GM18870 (cell line): ENCODE measurements at regions not wholly inside any gene's neighbourhood (a gene's known extent, or its start where the extent isn't known, plus 50 kb on each side); places are given as distances from the start of the nearest gene placed in this dataset.
"Not testable (repeated sequence)": the region's sequence is repeated elsewhere in the genome, so short reads cannot be mapped to it uniquely, and the experiment has no call there.

ENCODE experiments used
- ATAC-seq: cut with Tn5 transposase; IDR thresholded peaks from one replicate; pipeline ENCODE4 v1.9.1; 2021; ENCODE audit warnings: moderate library complexity; ENCODE audit not compliant: unreplicated experiment

DNA sequence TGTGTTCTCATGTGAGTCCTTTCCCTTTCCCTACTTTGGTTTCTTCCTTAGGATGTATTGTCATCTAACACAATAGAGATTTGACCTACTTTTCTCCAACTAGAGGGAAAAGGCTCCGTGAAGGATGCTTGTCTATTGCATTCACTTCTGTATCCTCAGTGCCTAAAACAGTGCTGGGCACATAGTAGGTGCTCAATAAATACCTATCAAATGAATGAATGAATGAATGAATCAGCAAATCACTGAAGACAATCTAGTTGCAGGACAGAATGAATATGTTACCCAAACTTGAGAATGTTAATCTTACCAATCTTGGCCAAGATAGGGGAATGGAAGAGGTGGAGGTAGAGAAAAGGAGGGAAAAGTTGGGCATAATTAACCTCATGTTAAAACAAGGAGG, 131.2 kb upstream of the FOXN2 start:
- ATAC-seq = no peak

DNA sequence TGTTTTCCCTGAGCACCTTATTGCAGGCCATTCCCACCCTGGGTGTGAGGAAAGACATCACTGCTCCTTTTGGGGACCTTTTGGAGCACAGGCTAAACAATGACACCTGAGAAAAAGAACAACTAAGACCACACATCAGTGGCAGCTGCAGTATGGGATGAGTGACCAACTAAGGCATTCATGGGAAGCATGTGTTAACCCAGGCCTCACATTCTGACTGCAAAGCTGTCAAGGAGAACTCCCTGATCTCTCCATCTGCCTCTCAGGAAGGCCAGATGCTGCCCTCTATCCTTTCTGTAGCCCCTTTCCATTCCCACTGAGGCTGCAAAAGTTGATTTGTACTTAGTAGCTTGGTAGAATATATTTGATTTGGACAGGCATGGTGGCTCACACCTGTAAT, 130.5 kb upstream of the FOXN2 start:
- ATAC-seq = no peak

DNA sequence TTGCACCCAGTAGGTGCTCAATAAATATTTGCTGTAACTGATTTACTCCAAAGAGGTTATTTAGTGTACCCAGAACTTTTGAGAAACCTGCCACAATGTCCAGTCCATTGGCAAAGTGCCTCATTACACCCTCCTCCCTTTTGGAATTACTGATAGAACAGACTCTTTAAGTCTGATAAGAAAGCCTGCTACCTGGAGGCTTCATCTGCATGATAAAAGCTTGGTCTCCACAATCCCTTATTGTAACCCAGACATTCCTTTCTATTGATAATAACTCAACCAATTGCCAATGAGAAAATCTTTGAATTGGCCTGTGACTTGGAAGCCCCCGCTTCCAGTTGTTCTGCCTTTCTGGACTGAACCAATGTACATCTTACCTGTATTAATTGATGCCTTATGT, 127.0 kb upstream of the FOXN2 start:
- no peak for ATAC-seq

DNA sequence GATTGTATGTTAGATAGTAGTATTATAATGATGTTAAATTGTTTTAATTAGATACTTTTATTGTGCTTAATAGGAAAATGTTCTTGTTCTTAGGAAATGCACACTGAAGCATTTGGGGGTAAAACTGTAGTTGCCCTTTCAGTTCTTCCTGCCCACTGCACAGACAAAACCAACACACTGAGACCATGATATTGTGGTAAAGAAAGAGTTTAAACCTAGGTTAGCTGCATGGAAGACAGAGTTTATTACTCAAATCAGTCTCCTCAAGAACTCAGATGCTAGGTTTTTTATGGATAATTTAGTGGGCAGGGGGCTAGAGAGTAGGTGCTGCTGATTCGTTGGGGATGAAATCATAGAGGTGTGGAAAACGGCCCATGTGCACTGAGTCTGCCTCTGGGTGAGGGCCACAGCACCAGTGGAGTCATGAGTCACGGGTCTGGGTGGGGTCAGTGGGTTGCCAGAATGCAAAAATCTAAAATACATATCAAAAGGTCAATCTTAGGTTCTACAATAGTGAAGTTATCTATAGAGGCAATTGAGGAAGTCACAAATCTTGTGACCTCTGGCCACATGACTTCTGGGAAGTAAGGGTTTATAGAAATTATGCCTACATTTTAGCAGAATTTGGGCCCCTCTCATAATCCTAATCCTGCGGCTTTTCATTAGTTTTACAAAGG, 124.8 kb upstream of the FOXN2 start:
- no peak for ATAC-seq

DNA sequence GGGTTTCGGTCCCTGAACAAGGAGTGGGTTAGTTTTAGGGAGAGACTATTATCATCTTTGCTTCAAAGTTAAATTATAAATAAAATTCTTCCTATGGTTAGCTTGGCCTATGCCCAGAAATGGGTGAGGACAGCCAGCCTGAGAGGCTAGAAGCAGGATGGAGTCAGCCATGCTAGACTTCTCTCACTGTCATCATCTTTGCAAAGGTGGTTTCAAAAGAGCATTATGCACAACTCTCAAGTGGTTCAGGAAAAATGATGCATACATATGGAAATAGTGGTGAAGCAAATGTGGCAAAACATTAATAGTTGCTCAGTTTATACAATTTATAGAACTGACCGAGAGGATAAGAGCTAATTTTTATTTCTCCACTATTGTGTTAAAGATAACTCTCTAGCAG, 124.3 kb upstream of the FOXN2 start:
- no peak for ATAC-seq

DNA sequence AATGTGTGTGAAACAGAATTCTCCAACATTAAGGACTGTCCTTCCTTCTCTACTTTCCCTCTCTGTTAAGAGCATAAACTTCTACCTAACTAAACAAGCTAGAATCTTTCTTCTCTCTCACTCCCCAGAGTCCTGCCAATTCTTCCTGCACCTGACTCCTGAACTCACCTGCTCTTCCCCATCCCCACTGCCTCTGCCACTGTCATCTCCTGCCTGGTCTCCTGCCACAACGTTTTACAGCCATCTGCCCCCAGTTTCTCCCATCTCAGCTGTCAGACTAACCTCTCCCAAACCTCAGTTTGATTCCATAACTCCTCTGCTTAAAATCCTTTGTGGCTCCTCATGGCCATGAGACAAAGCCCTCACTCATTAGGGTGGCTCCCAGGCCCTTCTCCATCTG, 119.8 kb upstream of the FOXN2 start:
- ATAC-seq = no peak

DNA sequence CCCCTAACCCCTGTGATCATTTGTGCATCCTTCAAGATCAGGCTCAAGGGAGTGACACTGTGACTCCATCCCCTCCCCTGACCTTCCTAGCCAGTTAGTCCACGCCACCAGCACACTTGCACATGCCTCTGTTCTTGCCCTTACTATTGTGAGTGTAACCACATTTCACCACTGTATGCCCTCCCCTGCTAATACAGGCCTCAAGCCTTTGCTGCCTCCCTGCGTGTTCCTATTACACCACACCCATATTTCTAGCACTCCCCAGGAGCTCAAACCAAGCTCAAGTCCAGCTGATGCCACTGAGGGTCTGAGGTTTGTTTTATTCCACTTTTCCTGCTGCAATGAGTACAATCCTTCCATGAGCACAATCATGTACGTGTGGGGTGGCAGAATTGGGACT, 119.3 kb upstream of the FOXN2 start:
- no peak for ATAC-seq

DNA sequence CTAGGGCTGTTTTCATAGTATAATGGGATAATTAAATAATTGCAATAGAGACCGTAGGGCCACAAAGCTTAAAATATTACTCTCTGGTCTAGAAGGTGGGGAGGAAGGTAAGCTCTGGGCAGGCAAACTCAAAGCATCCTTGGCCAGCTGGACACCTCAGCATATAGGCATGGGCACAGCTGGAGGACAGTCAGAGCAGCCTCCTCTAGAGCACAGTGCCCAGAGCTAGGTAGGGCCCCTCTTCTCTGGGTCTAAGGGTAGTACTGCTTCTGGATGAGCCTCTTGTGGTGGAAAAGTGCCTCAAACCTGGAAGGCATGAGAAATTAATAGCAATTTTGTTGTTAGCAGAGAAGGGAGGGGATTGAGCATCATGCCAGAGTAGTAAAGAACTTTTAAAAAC, 116.9 kb upstream of the FOXN2 start:
- ATAC-seq = no peak

DNA sequence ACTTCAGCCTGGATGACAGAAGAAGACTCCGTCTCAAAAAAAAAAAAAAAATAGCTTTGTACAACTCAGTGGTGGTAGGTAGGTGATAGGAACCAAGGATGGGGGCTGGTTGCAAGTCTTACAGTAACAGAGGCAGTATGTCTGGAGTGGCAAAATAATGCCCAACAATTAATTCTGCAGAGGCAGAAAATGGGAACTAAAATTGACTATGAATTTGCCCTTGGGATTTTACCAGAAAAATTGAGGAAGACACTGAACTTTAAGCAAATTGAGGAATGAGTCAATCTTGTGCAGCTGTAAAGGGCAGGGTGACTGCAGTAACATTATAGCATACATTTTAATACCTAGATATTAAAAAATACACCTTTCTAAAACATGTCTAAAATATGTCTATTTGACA, 116.1 kb upstream of the FOXN2 start:
- no peak for ATAC-seq

DNA sequence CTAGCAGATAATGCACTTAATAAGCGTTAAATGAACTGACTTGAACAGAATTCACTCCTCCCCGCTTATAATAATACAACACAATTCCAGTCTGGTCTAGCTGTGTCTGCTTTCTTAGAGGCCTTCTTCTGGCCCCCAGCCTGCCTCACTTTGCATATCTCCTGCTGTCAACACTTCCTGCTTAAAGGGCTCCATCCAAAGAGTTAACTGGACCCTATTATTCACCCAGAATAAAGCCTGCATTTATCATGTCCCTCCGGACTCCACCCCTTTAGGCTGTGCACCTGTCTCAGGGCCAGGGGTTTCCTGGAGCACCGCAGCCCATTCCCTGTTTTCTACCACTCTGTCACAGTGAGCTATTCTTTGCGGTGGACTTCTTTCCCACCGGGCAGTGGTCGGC, 115.4 kb upstream of the FOXN2 start:
- no peak for ATAC-seq

DNA sequence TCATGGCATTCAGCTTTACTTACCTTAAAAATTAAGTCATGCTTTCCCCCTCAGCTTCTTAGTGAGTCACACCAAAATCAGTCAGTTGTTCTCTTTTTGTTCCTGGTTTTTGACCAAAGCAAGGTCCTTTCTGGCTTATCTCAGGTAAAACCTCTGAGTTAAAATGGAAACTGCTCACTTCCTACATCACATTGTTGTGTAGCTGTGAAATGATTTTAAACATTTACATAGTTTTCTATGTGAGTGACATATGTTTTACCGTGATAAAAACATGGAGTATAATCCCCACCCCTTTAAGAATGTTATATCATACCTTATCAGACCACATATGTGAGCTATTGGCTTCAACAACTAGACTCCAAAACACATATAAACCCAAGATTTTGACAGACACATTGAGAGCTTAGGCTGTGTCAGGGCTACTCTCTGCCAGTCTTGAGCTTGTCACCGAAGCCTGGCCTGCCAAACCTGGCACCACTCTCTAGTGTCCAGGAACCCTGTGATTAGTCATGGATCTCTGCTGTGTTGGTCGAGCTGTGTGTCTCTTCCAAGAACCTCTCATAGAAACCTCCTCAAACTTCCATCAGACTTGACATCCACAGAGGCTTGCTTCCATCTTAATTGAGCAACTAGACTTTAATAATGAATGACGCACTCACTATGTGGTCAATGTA, 113.7 kb upstream of the FOXN2 start:
- no peak for ATAC-seq

DNA sequence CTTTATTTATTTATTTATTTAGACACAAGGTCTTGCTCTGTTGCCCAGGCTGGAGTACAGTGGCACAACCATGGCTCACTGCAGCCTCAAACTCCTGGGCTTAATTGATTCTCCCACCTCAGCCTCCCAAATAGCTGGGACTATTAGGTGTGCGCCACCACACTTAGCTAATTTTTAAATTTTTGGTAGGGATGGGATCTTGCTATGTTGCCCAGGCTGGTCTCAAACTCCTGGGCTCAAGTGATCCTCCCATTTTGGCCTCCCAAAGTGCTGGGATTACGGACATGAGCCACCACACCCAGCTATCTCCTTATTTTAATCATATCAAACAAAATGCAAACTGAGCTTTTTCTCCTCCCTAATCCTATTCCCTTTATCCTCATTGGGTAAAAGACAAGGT, 113.0 kb upstream of the FOXN2 start:
- ATAC-seq = not testable (repeated sequence)

DNA sequence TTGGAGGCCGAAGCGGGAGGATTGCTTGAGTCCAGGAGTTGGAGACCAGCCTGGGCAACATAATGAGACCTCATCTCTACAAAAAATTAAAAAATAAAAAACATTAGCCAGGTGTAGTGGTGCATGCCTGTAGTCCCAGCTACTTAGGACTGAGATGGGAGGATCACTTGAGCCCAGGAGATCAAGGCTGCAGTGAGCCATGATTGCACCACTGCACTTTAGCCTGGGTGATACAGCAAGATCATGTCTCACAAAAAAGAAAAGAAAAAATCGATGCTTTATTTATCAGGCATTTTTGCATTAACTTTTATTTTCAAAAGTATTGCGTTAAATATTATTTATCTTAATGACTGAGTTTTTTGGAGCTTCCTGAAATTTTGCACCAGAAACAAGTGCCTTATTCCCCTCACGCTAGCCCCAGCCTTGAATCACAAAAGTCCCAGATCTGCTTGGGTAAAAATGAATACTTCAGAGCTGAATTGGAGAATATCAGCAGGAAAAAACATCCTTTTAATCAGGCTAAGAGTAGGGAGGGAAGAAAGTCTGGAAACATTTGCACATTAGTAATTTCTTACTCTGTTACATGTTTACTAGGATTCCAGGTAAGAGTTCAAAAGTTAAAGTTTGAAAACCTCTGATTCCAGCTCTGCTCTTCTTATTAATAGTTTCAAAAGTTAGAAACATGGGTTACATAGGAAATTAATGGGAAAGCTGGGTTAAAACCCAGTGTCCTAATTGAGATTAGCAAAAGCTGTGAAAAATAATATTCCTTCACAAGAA, 111.4 kb upstream of the FOXN2 start:
- ATAC-seq = no peak

DNA sequence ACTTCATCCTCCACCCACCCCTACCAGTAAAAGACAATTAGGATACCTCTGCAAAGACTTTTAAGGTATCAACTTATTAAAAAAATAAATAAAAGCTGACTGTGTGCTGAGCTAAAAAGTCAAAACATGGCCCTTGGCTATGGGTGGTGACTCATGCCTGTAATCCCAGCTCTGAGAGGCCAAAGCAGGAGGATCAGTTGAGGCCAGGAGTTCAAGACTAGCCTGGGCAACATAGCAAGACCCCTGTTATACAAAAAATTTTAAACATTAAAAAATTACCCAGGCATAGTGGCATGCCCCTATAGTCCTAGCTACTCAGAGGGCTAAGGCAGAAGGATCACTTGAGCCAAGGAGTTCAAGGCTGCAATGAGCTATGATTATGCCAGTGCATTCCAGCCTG, 110.8 kb upstream of the FOXN2 start:
- ATAC-seq = no peak

DNA sequence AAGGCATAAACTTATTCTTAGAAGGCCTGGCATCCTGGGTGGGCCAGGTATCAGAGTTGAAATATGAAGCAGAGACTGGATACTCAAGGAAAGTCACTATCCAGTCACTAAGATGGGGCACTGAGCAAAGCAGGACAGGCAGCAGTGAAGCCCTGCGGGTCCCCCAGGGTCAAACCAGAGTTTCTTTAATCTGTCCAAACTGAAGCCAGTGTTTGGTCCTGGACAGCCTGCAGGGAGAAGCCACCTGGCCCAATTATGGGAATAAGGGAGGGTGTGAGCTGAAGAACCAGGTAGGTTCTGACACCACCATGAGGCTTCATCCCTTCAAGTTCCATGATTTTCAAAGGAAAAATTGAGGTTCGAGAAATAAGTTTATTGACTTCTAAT, 109.7 kb upstream of the FOXN2 start:
- ATAC-seq = no peak

DNA sequence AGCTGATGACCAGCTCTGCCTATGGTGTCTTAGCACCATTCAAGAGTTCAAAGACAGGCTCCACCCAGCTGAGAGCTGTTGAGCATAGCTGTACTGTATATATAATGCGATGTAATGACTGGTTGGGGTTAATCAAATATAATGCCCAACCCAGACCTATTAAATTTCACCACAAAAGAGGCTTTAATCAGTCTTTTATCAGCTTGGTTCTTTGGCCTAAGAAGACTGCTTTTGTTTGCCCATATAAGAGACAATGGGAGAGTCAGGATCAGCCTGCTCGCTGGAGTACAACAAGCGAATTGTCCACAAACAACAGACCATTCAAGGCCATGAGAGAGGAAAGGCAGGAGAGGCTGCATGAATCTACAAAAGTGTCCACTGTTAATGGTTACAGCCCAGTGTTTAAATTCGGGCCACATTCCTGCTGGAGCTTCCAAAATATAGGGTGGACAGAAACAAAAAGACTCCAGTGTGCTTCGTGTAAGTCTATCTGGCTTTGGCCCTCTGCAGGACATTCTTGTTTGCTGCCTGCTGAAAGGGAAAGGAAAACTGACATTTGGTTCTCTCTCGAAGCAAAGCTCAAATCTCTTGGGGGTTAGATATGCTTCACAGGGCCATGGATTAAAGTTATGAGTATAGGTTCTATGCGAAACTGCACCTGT, 109.2 kb upstream of the FOXN2 start:
- ATAC-seq = no peak

DNA sequence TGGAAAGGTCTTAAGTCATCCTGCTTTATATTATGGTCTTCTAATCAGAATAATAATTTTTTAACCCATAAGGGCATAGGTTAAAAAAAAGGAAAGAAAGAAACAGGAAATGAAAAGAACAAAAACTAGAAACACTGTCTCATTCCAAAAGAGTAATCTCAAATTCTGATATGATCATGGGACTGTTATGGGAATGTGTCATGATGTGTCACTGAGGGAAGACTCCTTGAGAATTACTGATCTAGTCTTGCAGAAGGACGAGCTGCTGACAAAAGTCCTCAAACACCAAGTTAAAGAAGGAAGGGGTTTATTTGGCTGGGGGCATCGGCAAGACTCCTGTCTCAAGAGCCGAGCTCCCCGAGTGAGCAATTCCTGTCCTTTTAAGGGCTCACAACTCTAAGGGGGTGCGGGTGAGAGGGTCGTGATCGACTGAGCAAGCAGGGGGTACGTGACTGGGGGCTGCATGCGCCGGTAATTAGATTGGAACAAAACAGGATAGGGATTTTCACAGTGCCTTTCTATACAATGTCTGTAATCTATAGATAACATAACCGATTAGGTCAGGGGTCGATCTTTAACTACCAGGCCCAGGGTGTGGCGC, 108.3 kb upstream of the FOXN2 start:
- not testable (repeated sequence) for ATAC-seq

DNA sequence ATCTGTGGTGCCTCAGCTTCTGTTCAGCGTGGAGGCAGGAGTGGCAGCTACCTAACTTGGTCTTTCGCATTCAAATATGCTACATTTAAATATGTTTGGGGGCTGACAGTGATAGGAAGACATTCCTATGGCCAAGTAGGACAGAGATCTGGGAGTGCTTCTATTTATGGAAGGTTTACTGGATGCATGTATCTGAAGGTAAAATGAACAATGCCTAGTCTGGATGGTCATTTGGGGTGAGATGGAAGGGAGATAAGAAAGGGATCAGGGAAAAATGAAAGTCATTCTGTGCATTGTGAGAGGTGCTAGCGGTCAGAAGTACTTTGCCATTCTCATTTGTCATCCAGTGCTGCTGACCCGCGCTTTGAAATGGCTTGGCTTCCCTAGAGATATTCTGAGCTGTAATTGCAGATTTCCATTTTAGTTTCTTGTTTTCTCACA, 107.3 kb upstream of the FOXN2 start:
- no peak for ATAC-seq

DNA sequence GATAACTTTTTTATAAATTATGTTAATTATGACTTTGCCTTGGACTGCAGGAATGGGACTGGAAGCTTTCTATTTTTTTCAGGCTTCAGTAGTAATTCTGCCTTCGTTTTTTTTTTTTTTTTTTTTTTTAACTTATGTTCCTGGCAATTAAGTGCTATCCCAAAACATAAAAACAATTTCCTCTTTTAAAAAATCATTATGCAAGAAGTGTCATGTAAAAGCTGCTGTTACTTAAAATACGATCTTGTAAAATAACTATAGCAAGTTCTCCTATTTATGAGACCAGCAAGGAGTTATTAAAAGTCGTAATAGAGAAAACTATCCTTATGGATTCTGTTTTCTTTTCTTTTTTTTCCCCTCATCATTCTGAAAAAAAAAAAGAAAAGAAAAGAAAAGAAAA, 106.6 kb upstream of the FOXN2 start:
- no peak for ATAC-seq

DNA sequence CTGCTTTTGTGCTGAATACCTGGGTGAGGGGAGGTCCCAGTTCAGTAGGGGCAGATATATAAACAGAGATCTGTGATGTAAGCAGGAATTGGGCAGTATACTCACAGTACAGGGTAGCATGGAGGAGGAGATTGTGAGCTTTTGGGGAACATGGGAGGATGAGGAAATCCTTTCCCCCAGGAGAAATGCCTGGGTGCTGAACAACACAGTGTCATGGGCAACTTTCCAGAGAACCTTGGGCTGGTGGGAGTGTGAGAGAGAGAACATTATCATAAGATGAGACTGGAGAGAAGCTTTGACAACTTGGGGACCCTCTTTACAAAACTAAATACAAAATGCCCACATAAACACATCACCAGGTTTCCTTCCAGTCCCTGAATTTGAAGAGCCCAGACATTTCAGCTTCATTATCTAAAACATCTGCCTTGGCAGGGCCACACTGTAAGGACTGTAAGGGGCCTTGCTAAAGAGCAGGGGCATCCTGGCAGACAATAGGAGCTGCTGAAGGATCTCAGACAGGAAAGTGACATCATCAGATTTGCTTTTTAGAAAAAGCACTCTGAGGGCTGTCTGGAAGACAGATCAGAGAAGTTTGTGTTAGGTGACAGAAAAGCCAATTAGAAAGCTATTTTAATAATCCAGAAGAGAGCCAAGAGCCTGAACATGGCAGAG, 105.1 kb upstream of the FOXN2 start:
- ATAC-seq = no peak

DNA sequence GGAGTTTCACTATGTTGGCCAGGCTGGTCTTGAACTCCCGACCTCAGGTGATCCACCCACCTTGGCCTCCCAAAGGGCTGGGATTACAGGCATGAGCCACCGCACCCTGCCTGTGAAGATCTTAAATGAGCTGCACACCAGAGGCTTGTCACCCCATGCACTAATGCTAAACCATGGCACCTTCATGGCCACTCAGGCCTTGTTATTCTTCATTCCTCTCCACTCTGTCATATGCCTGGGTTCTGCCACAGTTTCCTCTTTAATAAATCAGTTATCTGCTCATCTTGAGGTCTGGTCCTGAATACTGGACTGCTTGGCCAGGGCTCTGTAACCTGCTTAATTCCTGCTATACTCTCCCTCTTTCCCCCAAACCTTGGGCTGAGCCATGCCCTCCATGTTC, 104.3 kb upstream of the FOXN2 start:
- ATAC-seq = no peak
